Vagina (tissue), 2 donors: ENCODE measurements at regions not wholly inside any gene's neighbourhood (a gene's known extent, or its start where the extent isn't known, plus 50 kb on each side); places are given as distances from the start of the nearest gene placed in this dataset.

Source experiments
- DNase-seq, 2 donors: peaks; one replicate each; pipeline ENCODE4 v3.0.0-alpha.2; 2017; ENCODE audit errors: extremely low spot score in 2 of 2
- H3K27ac ChIP-seq: fragments of 200-600 bp; sonication (generic); one replicate; pipeline ENCODE4 v1.5.1; 2019
- H3K27me3 ChIP-seq: fragments of 200-600 bp; sonication (generic); one replicate; pipeline ENCODE4 v1.5.1; 2019
- H3K36me3 ChIP-seq, 2 donors: fragments of 200-600 bp; sonication (generic); one replicate each; pipeline ENCODE4 v1.5.1; 2017 to 2019
- H3K4me1 ChIP-seq: fragments of 200-600 bp; sonication (generic); one replicate; pipeline ENCODE4 v1.5.1; 2019
- H3K4me3 ChIP-seq, 2 donors: fragments of 200-600 bp; sonication (generic); 1 replicate in 1 of 2; 2 replicates in 1 of 2; pipeline ENCODE4 v1.5.1; 2016 to 2019
- H3K9me3 ChIP-seq: fragments of 200-600 bp; sonication (generic); one replicate; pipeline ENCODE4 v1.5.1; 2019
- POLR2A ChIP-seq, 2 donors: fragments of 450-650 bp; IDR thresholded peaks; one replicate each; pipeline ENCODE4 v1.6.1; 2017; ENCODE audit warnings: antibody characterized with exemption in 2 of 2, mild to moderate bottlenecking in 2 of 2, moderate library complexity in 2 of 2
- POLR2AphosphoS5 ChIP-seq, 2 donors: sonication (generic); formaldehyde crosslinking; IDR thresholded peaks; one replicate each; pipeline ENCODE4 v1.9.0; 2017; ENCODE audit warnings: antibody characterized with exemption in 2 of 2, mild to moderate bottlenecking in 2 of 2, low read depth in 1 of 2; ENCODE audit not compliant: insufficient read depth in 1 of 2
- intact Hi-C: fragments of 100-400 bp; cut with DNase I; formaldehyde crosslinking; loops from one replicate; pipeline ENCODE4 v1.15.1; 2023
- TF ChIP-seq, protein P1 (sequence below), 3 experiments: fragments of 450-650 bp in 2 of 3; fragments of 200-600 bp in 1 of 3; sonication (generic) in 1 of 3; IDR thresholded peaks; one replicate each; pipeline ENCODE4 v1.5.1; 2017 to 2019; ENCODE audit warnings: antibody characterized with exemption in 3 of 3, mild to moderate bottlenecking in 2 of 3, moderate library complexity in 2 of 3

DNA sequence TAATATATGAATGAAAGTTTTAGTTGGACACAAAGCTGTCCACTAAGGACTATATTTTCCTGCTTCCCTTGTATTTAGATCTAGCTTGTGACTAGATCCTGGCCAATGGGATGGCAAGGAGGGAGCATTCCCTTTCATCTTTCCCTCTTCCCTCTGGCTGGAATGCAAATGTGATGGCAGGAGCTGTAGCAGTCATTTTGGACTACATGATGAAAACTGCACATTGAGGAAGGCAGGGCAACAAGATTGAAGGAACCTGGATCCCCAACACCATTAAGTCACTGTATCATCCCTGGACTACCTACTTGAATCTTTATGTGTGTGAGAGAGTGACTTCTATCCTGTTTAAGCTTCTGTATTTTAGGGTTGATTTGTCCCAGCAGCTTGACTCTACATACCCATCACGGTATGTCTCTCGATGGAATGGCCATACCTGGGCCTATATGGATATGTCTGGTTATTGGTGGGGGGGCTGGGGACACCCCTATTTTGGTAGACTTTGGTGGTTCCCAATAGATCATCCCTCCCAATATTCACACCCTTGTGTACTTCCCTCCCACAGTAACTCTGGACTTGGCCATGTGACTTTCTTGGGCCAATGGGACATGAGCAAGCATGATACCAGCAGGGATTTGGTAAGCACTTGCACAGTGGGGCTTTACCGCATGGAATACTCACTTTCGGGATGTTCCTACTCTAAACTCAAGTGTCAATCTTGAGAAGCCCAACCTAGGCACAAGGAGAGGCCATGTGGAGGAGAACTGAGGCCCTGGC, 128.5 kb downstream of the VEGFA start:
- no peaks in the 10 kb centered on the region for H3K27me3 ChIP-seq
- H3K4me1 ChIP-seq: no peaks in the 10 kb centered on the region
- TF ChIP-seq POLR2A (IDR thresholded peaks at IDR 0.05) (no peak), POLR2AphosphoS5 (IDR thresholded peaks at IDR 0.05; ENCODE audit: insufficient read depth in 1 of 2, low read depth in 1 of 2) (no peak)
- TF ChIP-seq, protein P1, sequence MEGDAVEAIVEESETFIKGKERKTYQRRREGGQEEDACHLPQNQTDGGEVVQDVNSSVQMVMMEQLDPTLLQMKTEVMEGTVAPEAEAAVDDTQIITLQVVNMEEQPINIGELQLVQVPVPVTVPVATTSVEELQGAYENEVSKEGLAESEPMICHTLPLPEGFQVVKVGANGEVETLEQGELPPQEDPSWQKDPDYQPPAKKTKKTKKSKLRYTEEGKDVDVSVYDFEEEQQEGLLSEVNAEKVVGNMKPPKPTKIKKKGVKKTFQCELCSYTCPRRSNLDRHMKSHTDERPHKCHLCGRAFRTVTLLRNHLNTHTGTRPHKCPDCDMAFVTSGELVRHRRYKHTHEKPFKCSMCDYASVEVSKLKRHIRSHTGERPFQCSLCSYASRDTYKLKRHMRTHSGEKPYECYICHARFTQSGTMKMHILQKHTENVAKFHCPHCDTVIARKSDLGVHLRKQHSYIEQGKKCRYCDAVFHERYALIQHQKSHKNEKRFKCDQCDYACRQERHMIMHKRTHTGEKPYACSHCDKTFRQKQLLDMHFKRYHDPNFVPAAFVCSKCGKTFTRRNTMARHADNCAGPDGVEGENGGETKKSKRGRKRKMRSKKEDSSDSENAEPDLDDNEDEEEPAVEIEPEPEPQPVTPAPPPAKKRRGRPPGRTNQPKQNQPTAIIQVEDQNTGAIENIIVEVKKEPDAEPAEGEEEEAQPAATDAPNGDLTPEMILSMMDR (IDR thresholded peaks at IDR 0.05): no peak
- DNase-seq: no peak
- H3K9me3 ChIP-seq: no peaks in the 10 kb centered on the region
- intact Hi-C loops: no loop called here
- no peaks in the 10 kb centered on the region for H3K36me3 ChIP-seq
- no peak overlapping the region for H3K27ac ChIP-seq
- no peak overlapping the region for H3K4me3 ChIP-seq

GRCh38 chr6:43897571-43898302, 127.7 kb downstream of the VEGFA start:
- Histone ChIP-seq H3K9me3 (no peaks in the 10 kb centered on the region), H3K4me3 (no peak overlapping the region), H3K36me3 (no peaks in the 10 kb centered on the region), H3K27ac (no peak overlapping the region), H3K4me1 (no peaks in the 10 kb centered on the region), H3K27me3 (no peaks in the 10 kb centered on the region)
- TF ChIP-seq POLR2AphosphoS5 (IDR thresholded peaks at IDR 0.05; ENCODE audit: insufficient read depth in 1 of 2, low read depth in 1 of 2): no peak
- TF ChIP-seq POLR2A (IDR thresholded peaks at IDR 0.05): no peak
- TF ChIP-seq, protein P1 (IDR thresholded peaks at IDR 0.05): no peak
- intact Hi-C loops: no loop called here
- DNase-seq: no peak

- TF ChIP-seq POLR2A (IDR thresholded peaks at IDR 0.05) (no peak), POLR2AphosphoS5 (IDR thresholded peaks at IDR 0.05; ENCODE audit: insufficient read depth in 1 of 2, low read depth in 1 of 2) (no peak)
- TF ChIP-seq, protein P1 (IDR thresholded peaks at IDR 0.05): no peak
- no peak overlapping the region for H3K27ac ChIP-seq
- H3K9me3 ChIP-seq: no peaks in the 10 kb centered on the region
- H3K27me3 ChIP-seq: no peaks in the 10 kb centered on the region
- H3K4me3 ChIP-seq: no peak overlapping the region
- intact Hi-C loops: no loop called here
- H3K36me3 ChIP-seq: no peaks in the 10 kb centered on the region
- no peak for DNase-seq
- no peaks in the 10 kb centered on the region for H3K4me1 ChIP-seq
Observed at GRCh38 chr6:43896329-43897255, 126.6 kb downstream of the VEGFA start.

- Histone ChIP-seq H3K9me3 (no peaks in the 10 kb centered on the region), H3K27me3 (no peaks in the 10 kb centered on the region), H3K4me3 (no peak overlapping the region), H3K36me3 (no peaks in the 10 kb centered on the region), H3K4me1 (no peaks in the 10 kb centered on the region), H3K27ac (no peak overlapping the region)
- TF ChIP-seq, protein P1 (IDR thresholded peaks at IDR 0.05): no peak
- TF ChIP-seq POLR2AphosphoS5 (IDR thresholded peaks at IDR 0.05; ENCODE audit: insufficient read depth in 1 of 2, low read depth in 1 of 2) (no peak), POLR2A (IDR thresholded peaks at IDR 0.05) (no peak)
- intact Hi-C loops: no loop called here
- no peak for DNase-seq
Observed at GRCh38 chr6:43895656-43896328, 125.8 kb downstream of the VEGFA start.
